Dendritic cell treated with granulocyte-macrophage colony-stimulating factor and Interleukin-4, amounts not matched to agents 40 ng/mL and 50 ng/mL, for 4 days (primary cell): ENCODE measurements at regions not wholly inside any gene's neighbourhood (a gene's known extent, or its start where the extent isn't known, plus 50 kb on each side); places are given as distances from the start of the nearest gene placed in this dataset.
"Not testable (repeated sequence)": the region's sequence is repeated elsewhere in the genome, so short reads cannot be mapped to it uniquely, and the experiment has no call there.

Experiments
- H3K27ac Mint-ChIP-seq: one replicate; pipeline ENCODE4 v1.8.0; 2022; ENCODE audit warnings: mild to moderate bottlenecking, mixed read lengths
- H3K27me3 Mint-ChIP-seq: one replicate; pipeline ENCODE4 v1.8.0; 2022; ENCODE audit warnings: mild to moderate bottlenecking, mixed read lengths
- H3K36me3 Mint-ChIP-seq: one replicate; pipeline ENCODE4 v1.8.0; 2022; ENCODE audit warnings: low read depth, mixed read lengths
- H3K4me1 Mint-ChIP-seq: one replicate; pipeline ENCODE4 v1.8.0; 2022; ENCODE audit warnings: low read depth, mixed read lengths
- H3K4me3 Mint-ChIP-seq: one replicate; pipeline ENCODE4 v1.8.0; 2022; ENCODE audit warnings: mild to moderate bottlenecking, moderate library complexity, mixed read lengths
- H3K9me3 Mint-ChIP-seq: one replicate; pipeline ENCODE4 v1.8.0; 2022; ENCODE audit warnings: mixed read lengths
- intact Hi-C: fragments of 100-400 bp; cut with micrococcal nuclease; formaldehyde crosslinking; loops from one replicate; pipeline ENCODE4 v1.15.0; 2022

GRCh38 chr14:71238835-71239234 is 331.6 kb downstream of the PCNX1 start:
- Mint-ChIP-seq H3K27ac (no peak overlapping the region), H3K4me3 (no peak overlapping the region), H3K9me3 (no peaks in the 10 kb centered on the region), H3K4me1 (peaks cover 14% of the 10 kb centered on the region), H3K36me3 (no peaks in the 10 kb centered on the region), H3K27me3 (no peaks in the 10 kb centered on the region)
- intact Hi-C loops = no loop called here

GRCh38 chr14:71240171-71240570 is 332.9 kb downstream of the PCNX1 start:
- H3K27me3 Mint-ChIP-seq = no peaks in the 10 kb centered on the region
- intact Hi-C loops = no loop called here
- no peak overlapping the region for H3K4me3 Mint-ChIP-seq
- peaks cover 14% of the 10 kb centered on the region for H3K4me1 Mint-ChIP-seq
- no peak overlapping the region for H3K27ac Mint-ChIP-seq
- H3K9me3 Mint-ChIP-seq = no peaks in the 10 kb centered on the region
- no peaks in the 10 kb centered on the region for H3K36me3 Mint-ChIP-seq

GRCh38 chr14:71240866-71241520 is 333.7 kb downstream of the PCNX1 start:
- Mint-ChIP-seq H3K36me3 (no peaks in the 10 kb centered on the region), H3K9me3 (no peaks in the 10 kb centered on the region), H3K27ac (no peak overlapping the region), H3K4me3 (no peak overlapping the region), H3K4me1 (peaks cover 9% of the 10 kb centered on the region), H3K27me3 (no peaks in the 10 kb centered on the region)
- intact Hi-C loops = no loop called here

GRCh38 chr14:71242237-71242748 is 335.0 kb downstream of the PCNX1 start:
- Mint-ChIP-seq H3K4me3 (no peak overlapping the region), H3K36me3 (no peaks in the 10 kb centered on the region), H3K9me3 (peaks cover 3% of the 10 kb centered on the region), H3K4me1 (no peaks in the 10 kb centered on the region), H3K27ac (no peak overlapping the region), H3K27me3 (no peaks in the 10 kb centered on the region)
- intact Hi-C loops = no loop called here

GRCh38 chr14:71243697-71244096 is 336.4 kb downstream of the PCNX1 start:
- H3K4me3 Mint-ChIP-seq = no peak overlapping the region
- no peaks in the 10 kb centered on the region for H3K36me3 Mint-ChIP-seq
- H3K9me3 Mint-ChIP-seq = peaks cover 10% of the 10 kb centered on the region
- intact Hi-C loops = no loop called here
- H3K27me3 Mint-ChIP-seq = no peaks in the 10 kb centered on the region
- H3K4me1 Mint-ChIP-seq = no peaks in the 10 kb centered on the region
- no peak overlapping the region for H3K27ac Mint-ChIP-seq

GRCh38 chr14:71244341-71244740 is 337.1 kb downstream of the PCNX1 start:
- H3K9me3 Mint-ChIP-seq = peaks cover 10% of the 10 kb centered on the region
- no peaks in the 10 kb centered on the region for H3K27me3 Mint-ChIP-seq
- no peak overlapping the region for H3K27ac Mint-ChIP-seq
- H3K4me3 Mint-ChIP-seq = no peak overlapping the region
- no peaks in the 10 kb centered on the region for H3K36me3 Mint-ChIP-seq
- H3K4me1 Mint-ChIP-seq = no peaks in the 10 kb centered on the region
- intact Hi-C loops = no loop called here

- H3K27ac Mint-ChIP-seq = no peak overlapping the region
- no peaks in the 10 kb centered on the region for H3K4me1 Mint-ChIP-seq
- intact Hi-C loops = no loop called here
- no peak overlapping the region for H3K4me3 Mint-ChIP-seq
- peaks cover 10% of the 10 kb centered on the region for H3K9me3 Mint-ChIP-seq
- H3K27me3 Mint-ChIP-seq = no peaks in the 10 kb centered on the region
- H3K36me3 Mint-ChIP-seq = no peaks in the 10 kb centered on the region
Measured at GRCh38 chr14:71245659-71246361, 338.6 kb downstream of the PCNX1 start.

- intact Hi-C loops = no loop called here
- Mint-ChIP-seq H3K9me3 (peaks cover 10% of the 10 kb centered on the region), H3K36me3 (no peaks in the 10 kb centered on the region), H3K4me1 (no peaks in the 10 kb centered on the region), H3K27me3 (no peaks in the 10 kb centered on the region), H3K4me3 (no peak overlapping the region), H3K27ac (no peak overlapping the region)
Measured at GRCh38 chr14:71246539-71246938, 339.3 kb downstream of the PCNX1 start.

- Mint-ChIP-seq H3K36me3 (no peaks in the 10 kb centered on the region), H3K9me3 (peaks cover 10% of the 10 kb centered on the region), H3K4me3 (no peak overlapping the region), H3K27me3 (no peaks in the 10 kb centered on the region), H3K4me1 (no peaks in the 10 kb centered on the region), H3K27ac (no peak overlapping the region)
- intact Hi-C loops = no loop called here
Measured at GRCh38 chr14:71247106-71247505, 339.8 kb downstream of the PCNX1 start.

- Mint-ChIP-seq H3K4me1 (no peaks in the 10 kb centered on the region), H3K27me3 (no peaks in the 10 kb centered on the region), H3K4me3 (no peak overlapping the region), H3K36me3 (no peaks in the 10 kb centered on the region), H3K9me3 (peaks cover 10% of the 10 kb centered on the region), H3K27ac (no peak overlapping the region)
- intact Hi-C loops = no loop called here
Measured at GRCh38 chr14:71248194-71248593, 340.9 kb downstream of the PCNX1 start.

- Mint-ChIP-seq H3K36me3 (no peaks in the 10 kb centered on the region), H3K27ac (no peak overlapping the region), H3K27me3 (no peaks in the 10 kb centered on the region), H3K9me3 (peaks cover 16% of the 10 kb centered on the region), H3K4me1 (no peaks in the 10 kb centered on the region), H3K4me3 (no peak overlapping the region)
- intact Hi-C loops = no loop called here
Measured at GRCh38 chr14:71250347-71250746, 343.1 kb downstream of the PCNX1 start.

- Mint-ChIP-seq H3K9me3 (peaks cover 19% of the 10 kb centered on the region), H3K27me3 (no peaks in the 10 kb centered on the region), H3K27ac (no peak overlapping the region), H3K4me1 (no peaks in the 10 kb centered on the region), H3K4me3 (no peak overlapping the region), H3K36me3 (no peaks in the 10 kb centered on the region)
- intact Hi-C loops = no loop called here
Measured at GRCh38 chr14:71250791-71251190, 343.5 kb downstream of the PCNX1 start.

GRCh38 chr14:71254091-71254719 is 346.9 kb downstream of the PCNX1 start:
- H3K27me3 Mint-ChIP-seq, H3K4me1 Mint-ChIP-seq, H3K36me3 Mint-ChIP-seq, intact Hi-C loops: not testable (repeated sequence)
- H3K4me3 Mint-ChIP-seq = peak overlapping the region; percentile 74
- H3K9me3 Mint-ChIP-seq = peaks cover 40% of the 10 kb centered on the region
- H3K27ac Mint-ChIP-seq = peak overlapping the region; percentile 87

- intact Hi-C loops = no loop called here
- peaks cover 11% of the 10 kb centered on the region for H3K36me3 Mint-ChIP-seq
- H3K4me3 Mint-ChIP-seq = no peak overlapping the region
- no peak overlapping the region for H3K27ac Mint-ChIP-seq
- peaks cover 59% of the 10 kb centered on the region for H3K9me3 Mint-ChIP-seq
- H3K4me1 Mint-ChIP-seq = peaks cover 7% of the 10 kb centered on the region
- H3K27me3 Mint-ChIP-seq = no peaks in the 10 kb centered on the region
Measured at GRCh38 chr14:71261206-71261605, 353.9 kb downstream of the PCNX1 start.
